Stomach (tissue), 8 donors: ENCODE measurements at regions not wholly inside any gene's neighbourhood (a gene's known extent, or its start where the extent isn't known, plus 50 kb on each side); places are given as distances from the start of the nearest gene placed in this dataset.
A peak's percentile ranks its signal among the peaks of the same experiment; 100 is the strongest.

Source experiments
- DNase-seq, 2 donors: peaks; one replicate each; pipeline versions ENCODE4 v3.0.0 to v3.0.0-alpha.2; 2013 to 2019
- H3K27ac ChIP-seq, 5 donors: fragments of 200-600 bp in 4 of 5; sonication (generic) in 4 of 5; one replicate each; pipeline ENCODE4 v1.5.1; 2013 to 2019; ENCODE audit warnings: mild to moderate bottlenecking in 1 of 5, moderate library complexity in 1 of 5
- H3K27me3 ChIP-seq, 3 donors: fragments of 200-600 bp; sonication (generic); one replicate each; pipeline ENCODE4 v1.5.1; 2017 to 2019; ENCODE audit warnings: mixed run types in 1 of 3
- H3K36me3 ChIP-seq, 4 donors: fragments of 200-600 bp; sonication (generic); 1 replicate in 3 of 4; 2 replicates in 1 of 4; pipeline ENCODE4 v1.5.1; 2016 to 2019
- H3K4me1 ChIP-seq, 4 donors: fragments of 200-600 bp; sonication (generic); one replicate each; pipeline ENCODE4 v1.5.1; 2016 to 2019
- H3K4me3 ChIP-seq, 4 donors: fragments of 200-600 bp; sonication (generic) in 3 of 4; one replicate each; pipeline ENCODE4 v1.5.1; 2016 to 2019; ENCODE audit warnings: mild to moderate bottlenecking in 1 of 4
- H3K9me3 ChIP-seq, 4 donors: fragments of 200-600 bp; sonication (generic); one replicate each; pipeline ENCODE4 v1.5.1; 2016 to 2019
- EP300 ChIP-seq: sonication (generic); formaldehyde crosslinking; IDR thresholded peaks from one replicate; pipeline ENCODE4 v1.6.1; 2017; ENCODE audit warnings: antibody characterized with exemption
- POLR2A ChIP-seq, 4 donors: fragments of 450-650 bp; IDR thresholded peaks; one replicate each; pipeline ENCODE4 v1.6.1; 2016; ENCODE audit warnings: antibody characterized with exemption in 4 of 4, control low read depth in 2 of 4, mild to moderate bottlenecking in 1 of 4, moderate library complexity in 1 of 4
- POLR2AphosphoS5 ChIP-seq, 3 donors: sonication (generic); formaldehyde crosslinking; IDR thresholded peaks; one replicate each; pipeline ENCODE4 v1.6.1; 2016; ENCODE audit warnings: antibody characterized with exemption in 3 of 3
- WGBS, 5 donors: extraction: QIAGEN DNeasy Blood & Tissue Kit in 3 of 5; methylation state at CpG; one replicate each; pipeline versions ENCODE4 v1.1.5 to v1.1.7; 2013 to 2018; 5-methylcytosine and 5-hydroxymethylcytosine counted together
- intact Hi-C: fragments of 100-400 bp; cut with DNase I; formaldehyde crosslinking; loops from one replicate; pipeline ENCODE4 v1.15.1; 2023; ENCODE audit warnings: low total_unique reads
- TF ChIP-seq, protein P1 (sequence below), 7 experiments: fragments of 450-650 bp in 4 of 7; fragments of 200-600 bp in 3 of 7; sonication (generic) in 3 of 7; IDR thresholded peaks; one replicate each; pipeline ENCODE4 v1.5.1; 2016 to 2019; ENCODE audit warnings: antibody characterized with exemption in 7 of 7, control low read depth in 2 of 7, mild to moderate bottlenecking in 1 of 7
- donor health status: healthy with polysubstance abuse.
- donor health status: Bipolar disorder and iron deficiency.
- donor health status: healthy.

GRCh38 chr2:145484448-145485097 is 964.7 kb upstream of the ZEB2 start:
- no peaks in the 10 kb centered on the region for H3K9me3 ChIP-seq
- H3K4me3 ChIP-seq, result no peak overlapping the region
- H3K36me3 ChIP-seq, result no peaks in the 10 kb centered on the region
- H3K27me3 ChIP-seq, result no peaks in the 10 kb centered on the region
- H3K27ac ChIP-seq, result no peak overlapping the region
- DNase-seq, result peak in 1 of 2 donors; percentile 30
- intact Hi-C loops, result no loop called here
- no peaks in the 10 kb centered on the region for H3K4me1 ChIP-seq
- TF ChIP-seq, protein P1, sequence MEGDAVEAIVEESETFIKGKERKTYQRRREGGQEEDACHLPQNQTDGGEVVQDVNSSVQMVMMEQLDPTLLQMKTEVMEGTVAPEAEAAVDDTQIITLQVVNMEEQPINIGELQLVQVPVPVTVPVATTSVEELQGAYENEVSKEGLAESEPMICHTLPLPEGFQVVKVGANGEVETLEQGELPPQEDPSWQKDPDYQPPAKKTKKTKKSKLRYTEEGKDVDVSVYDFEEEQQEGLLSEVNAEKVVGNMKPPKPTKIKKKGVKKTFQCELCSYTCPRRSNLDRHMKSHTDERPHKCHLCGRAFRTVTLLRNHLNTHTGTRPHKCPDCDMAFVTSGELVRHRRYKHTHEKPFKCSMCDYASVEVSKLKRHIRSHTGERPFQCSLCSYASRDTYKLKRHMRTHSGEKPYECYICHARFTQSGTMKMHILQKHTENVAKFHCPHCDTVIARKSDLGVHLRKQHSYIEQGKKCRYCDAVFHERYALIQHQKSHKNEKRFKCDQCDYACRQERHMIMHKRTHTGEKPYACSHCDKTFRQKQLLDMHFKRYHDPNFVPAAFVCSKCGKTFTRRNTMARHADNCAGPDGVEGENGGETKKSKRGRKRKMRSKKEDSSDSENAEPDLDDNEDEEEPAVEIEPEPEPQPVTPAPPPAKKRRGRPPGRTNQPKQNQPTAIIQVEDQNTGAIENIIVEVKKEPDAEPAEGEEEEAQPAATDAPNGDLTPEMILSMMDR (IDR thresholded peaks at IDR 0.05), result no peak

DNA sequence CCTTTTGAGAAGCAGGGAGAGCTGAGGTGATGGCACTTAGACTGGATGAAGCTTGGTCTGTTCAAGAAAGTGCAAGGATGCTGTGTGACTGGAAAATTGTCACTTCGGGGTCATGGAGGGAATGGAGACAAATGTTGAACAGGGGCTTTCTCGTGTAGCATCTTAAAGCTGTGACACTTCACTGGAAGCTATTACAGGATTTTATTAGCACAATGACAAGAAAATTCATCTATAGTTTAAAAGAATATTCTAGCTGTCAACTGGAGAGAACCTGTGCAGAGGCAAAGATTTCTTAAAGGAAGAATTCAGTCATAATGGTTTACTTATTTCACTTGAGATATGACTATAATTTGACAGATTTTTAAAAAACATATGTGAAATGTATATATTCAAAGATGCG is 963.9 kb upstream of the ZEB2 start:
- 79 to 88% (median 84%) methylated on average over 3 of the region's 3 CpGs for WGBS, 5 donors
- Histone ChIP-seq H3K4me1 (no peaks in the 10 kb centered on the region), H3K27ac (no peak overlapping the region), H3K4me3 (no peak overlapping the region), H3K27me3 (no peaks in the 10 kb centered on the region), H3K36me3 (no peaks in the 10 kb centered on the region), H3K9me3 (no peaks in the 10 kb centered on the region)
- TF ChIP-seq POLR2AphosphoS5 (IDR thresholded peaks at IDR 0.05) (no peak), EP300 (no peak), POLR2A (IDR thresholded peaks at IDR 0.05) (no peak)
- TF ChIP-seq, protein P1 (IDR thresholded peaks at IDR 0.05), result no peak
- no peak for DNase-seq
- intact Hi-C loops, result no loop called here

DNA sequence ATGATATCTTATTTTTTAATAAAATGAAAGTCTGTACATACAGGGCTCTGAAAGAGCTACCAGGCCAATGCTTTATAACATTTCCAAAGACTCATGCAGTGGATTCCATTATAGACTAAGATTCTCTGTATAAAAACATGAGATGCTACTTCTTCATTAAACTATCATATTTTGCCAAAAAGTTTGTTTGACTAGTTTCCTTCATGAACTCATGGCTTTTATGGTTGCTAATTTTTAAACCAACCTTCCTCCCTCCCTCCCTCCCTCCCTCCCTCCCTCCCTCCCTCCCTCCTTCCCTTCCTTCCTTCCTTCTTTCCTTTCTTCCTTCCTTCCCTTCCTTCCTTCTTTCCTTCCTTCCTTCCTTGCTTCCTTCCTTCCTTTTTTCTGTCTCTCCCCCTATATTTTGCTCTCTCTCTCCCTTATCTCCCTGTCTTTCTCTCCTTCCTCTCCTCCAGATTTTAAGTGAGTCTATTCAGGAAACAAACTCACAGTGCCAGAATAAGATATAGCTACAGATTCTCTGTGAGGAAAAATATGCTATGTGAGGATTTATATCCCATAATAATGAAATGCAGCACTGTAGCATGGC is 961.5 kb upstream of the ZEB2 start:
- H3K4me1 ChIP-seq, result no peaks in the 10 kb centered on the region
- intact Hi-C loops, result no loop called here
- peaks cover 0 to 1% (median 0%) of the 10 kb centered on the region in 4 donors for H3K9me3 ChIP-seq
- no peak for DNase-seq
- no peak overlapping the region for H3K27ac ChIP-seq
- no peaks in the 10 kb centered on the region for H3K36me3 ChIP-seq
- TF ChIP-seq POLR2A (IDR thresholded peaks at IDR 0.05) (no peak), EP300 (no peak), POLR2AphosphoS5 (IDR thresholded peaks at IDR 0.05) (no peak)
- TF ChIP-seq, protein P1 (IDR thresholded peaks at IDR 0.05), result no peak
- no peaks in the 10 kb centered on the region for H3K27me3 ChIP-seq
- H3K4me3 ChIP-seq, result no peak overlapping the region

GRCh38 chr2:145464866-145465265 is 944.9 kb upstream of the ZEB2 start:
- 66 to 76% (median 70%) methylated on average over 3 of the region's 3 CpGs for WGBS, 5 donors
- no peak overlapping the region for H3K27ac ChIP-seq
- H3K4me1 ChIP-seq, result no peaks in the 10 kb centered on the region
- H3K4me3 ChIP-seq, result no peak overlapping the region
- no peaks in the 10 kb centered on the region for H3K9me3 ChIP-seq
- no peaks in the 10 kb centered on the region for H3K27me3 ChIP-seq
- intact Hi-C loops, result no loop called here
- TF ChIP-seq EP300, result no peak
- TF ChIP-seq POLR2A (IDR thresholded peaks at IDR 0.05), result no peak
- TF ChIP-seq, protein P1 (IDR thresholded peaks at IDR 0.05), result no peak
- no peak for TF ChIP-seq POLR2AphosphoS5 (IDR thresholded peaks at IDR 0.05)
- H3K36me3 ChIP-seq, result no peaks in the 10 kb centered on the region
- DNase-seq, result no peak
